DND-41 (cell line): ENCODE measurements at regions not wholly inside any gene's neighbourhood (a gene's known extent, or its start where the extent isn't known, plus 50 kb on each side); places are given as distances from the start of the nearest gene placed in this dataset.

Experiments
- ATAC-seq: fragments of 200-7000 bp; cut with Tn5 transposase; 3 replicates; pipeline ENCODE4 v1.9.1; 2021; ENCODE audit warnings: low read depth; ENCODE audit not compliant: insufficient read depth
- DNase-seq: peaks from one replicate; pipeline ENCODE4 v3.0.0-alpha.2; 2020
- H2AFZ ChIP-seq: 2 replicates; pipeline ENCODE4 v1.6.0; 2012; ENCODE audit warnings: low read depth, low read length
- H3K27ac ChIP-seq: 2 replicates; pipeline ENCODE4 v1.5.1; 2012; ENCODE audit warnings: low read length, inconsistent platforms
- H3K27me3 ChIP-seq: fragments of 200-600 bp; sonication (generic); 2 replicates; pipeline ENCODE4 v1.6.0; 2012; ENCODE audit warnings: low read length, mild to moderate bottlenecking, inconsistent platforms; ENCODE audit not compliant: insufficient read depth, poor library complexity
- H3K36me3 ChIP-seq: 2 replicates; pipeline ENCODE4 v1.5.1; 2012; ENCODE audit warnings: low read length, inconsistent platforms; ENCODE audit not compliant: insufficient read depth
- H3K4me1 ChIP-seq: 2 replicates; pipeline ENCODE4 v1.5.1; 2012; ENCODE audit warnings: mild to moderate bottlenecking, low read length; ENCODE audit not compliant: insufficient read depth
- H3K4me2 ChIP-seq: 2 replicates; pipeline ENCODE4 v1.6.0; 2012; ENCODE audit warnings: mild to moderate bottlenecking, moderate library complexity, low read length, inconsistent platforms; ENCODE audit not compliant: insufficient read depth
- H3K4me3 ChIP-seq, 2 experiments: fragments of 200-600 bp in 1 of 2; shearing (Covaris generic) in 1 of 2; 2 replicates each; pipeline ENCODE4 v1.5.1; 2012 to 2016; ENCODE audit warnings: inconsistent platforms in 2 of 2, low read length in 2 of 2, mild to moderate bottlenecking in 2 of 2, low read depth in 1 of 2, moderate library complexity in 1 of 2
- H3K79me2 ChIP-seq: 2 replicates; pipeline ENCODE4 v1.6.0; 2012; ENCODE audit warnings: low read length, inconsistent platforms; ENCODE audit not compliant: insufficient read depth
- H3K9ac ChIP-seq: 2 replicates; pipeline ENCODE4 v1.6.0; 2012; ENCODE audit warnings: low read depth, mild to moderate bottlenecking, inconsistent platforms, low read length, moderate library complexity
- H3K9me3 ChIP-seq: 2 replicates; pipeline ENCODE4 v1.5.1; 2012; ENCODE audit warnings: low read length, moderate library complexity, mild to moderate bottlenecking, inconsistent platforms; ENCODE audit not compliant: insufficient read depth, severe bottlenecking
- H4K20me1 ChIP-seq: 2 replicates; pipeline ENCODE4 v1.6.0; 2012; ENCODE audit warnings: low read length; ENCODE audit not compliant: insufficient read depth
- CTCF ChIP-seq: IDR thresholded peaks from 2 replicates; pipeline ENCODE4 v1.5.1; 2012; ENCODE audit warnings: borderline replicate concordance, low read length, moderate library complexity, mild to moderate bottlenecking; ENCODE audit not compliant: poor library complexity, severe bottlenecking; ENCODE audit errors: extremely low read depth
- EZH2 ChIP-seq: IDR thresholded peaks from 3 replicates; pipeline ENCODE4 v1.6.1; 2012; ENCODE audit warnings: borderline replicate concordance, low read depth, mild to moderate bottlenecking, moderate library complexity, low read length, inconsistent platforms; ENCODE audit not compliant: severe bottlenecking

DNA sequence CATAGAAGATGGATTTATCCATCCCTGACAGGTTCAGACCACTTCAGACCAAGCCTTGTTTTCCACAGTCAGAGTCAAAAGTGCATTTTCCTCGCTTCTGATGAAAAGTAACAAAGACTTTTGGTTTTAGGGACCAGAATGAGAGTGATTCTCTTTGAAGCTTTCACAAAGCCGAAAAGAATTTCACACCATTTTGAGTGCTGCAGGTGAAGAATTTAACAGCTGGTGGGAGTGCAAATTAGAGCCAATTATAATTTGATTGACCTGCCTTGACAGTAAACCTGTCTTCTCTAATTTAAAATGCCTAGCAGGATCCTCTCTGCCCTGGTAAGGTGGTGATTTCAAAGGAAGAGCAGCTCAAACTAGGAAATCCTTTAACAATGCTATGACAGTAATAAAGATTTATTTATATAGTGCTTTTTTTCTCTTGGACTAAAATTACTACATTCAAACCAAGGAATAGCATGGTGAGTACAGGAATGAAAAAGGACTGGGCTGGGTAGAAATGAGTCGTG lies 241.6 kb downstream of the HRH4 start:
- Histone ChIP-seq H3K27me3 (no peaks in the 10 kb centered on the region), H3K9me3 (peaks cover 6% of the 10 kb centered on the region), H4K20me1 (no peaks in the 10 kb centered on the region), H3K27ac (no peak overlapping the region), H3K4me3 (no peak overlapping the region), H3K4me1 (no peaks in the 10 kb centered on the region), H3K79me2 (no peaks in the 10 kb centered on the region), H3K9ac (no peak overlapping the region), H2AFZ (no peak overlapping the region), H3K36me3 (no peaks in the 10 kb centered on the region), H3K4me2 (no peak overlapping the region)
- no peak for ATAC-seq
- no peak for TF ChIP-seq CTCF
- no peak for TF ChIP-seq EZH2
- DNase-seq, result no peak

GRCh38 chr18:24703316-24703715 lies 242.9 kb downstream of the HRH4 start:
- Histone ChIP-seq H3K27ac (no peak overlapping the region), H4K20me1 (no peaks in the 10 kb centered on the region), H2AFZ (no peak overlapping the region), H3K36me3 (no peaks in the 10 kb centered on the region), H3K4me3 (no peak overlapping the region), H3K4me1 (no peaks in the 10 kb centered on the region), H3K9me3 (peaks cover 6% of the 10 kb centered on the region), H3K79me2 (no peaks in the 10 kb centered on the region), H3K27me3 (no peaks in the 10 kb centered on the region), H3K9ac (no peak overlapping the region), H3K4me2 (no peak overlapping the region)
- TF ChIP-seq EZH2 (no peak), CTCF (no peak)
- no peak for ATAC-seq
- DNase-seq, result no peak

DNA sequence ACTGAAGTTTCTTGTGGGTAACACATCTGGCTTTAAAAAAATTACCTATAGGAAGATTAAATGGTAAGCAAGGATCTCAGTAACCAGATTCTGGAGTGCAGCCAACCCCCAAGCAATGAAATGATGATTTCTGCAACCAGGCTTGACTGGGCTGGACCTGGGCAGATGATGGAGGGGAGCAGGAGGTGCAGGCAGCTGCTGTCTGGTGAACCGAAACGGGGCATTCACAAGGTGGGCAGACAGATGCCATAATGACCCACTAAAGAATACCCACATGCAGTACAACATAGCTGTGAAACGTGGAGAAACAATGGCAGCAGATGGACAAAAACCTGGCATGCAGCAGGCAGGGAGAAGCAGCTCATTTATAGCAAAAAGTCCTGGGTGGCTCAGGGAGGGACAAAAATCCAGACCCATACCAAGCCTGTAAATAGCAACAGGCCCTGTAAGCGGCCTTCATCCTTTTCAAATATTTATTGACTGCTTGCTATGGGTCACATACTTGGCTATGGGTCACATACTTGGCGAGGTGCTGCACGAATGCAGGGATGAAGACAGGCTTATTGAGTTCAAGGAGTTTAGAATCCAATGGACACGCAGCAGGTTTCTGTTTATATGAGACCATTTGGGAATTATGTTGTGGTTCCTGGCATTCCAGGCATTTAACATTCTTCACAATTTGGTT lies 244.7 kb downstream of the HRH4 start:
- Histone ChIP-seq H3K9ac (no peak overlapping the region), H3K79me2 (no peaks in the 10 kb centered on the region), H3K4me3 (no peak overlapping the region), H3K27ac (no peak overlapping the region), H2AFZ (no peak overlapping the region), H3K27me3 (no peaks in the 10 kb centered on the region), H3K9me3 (peaks cover 6% of the 10 kb centered on the region), H3K36me3 (no peaks in the 10 kb centered on the region), H3K4me1 (no peaks in the 10 kb centered on the region), H4K20me1 (no peaks in the 10 kb centered on the region), H3K4me2 (no peak overlapping the region)
- ATAC-seq (no peak), DNase-seq (no peak)
- no peak for TF ChIP-seq EZH2
- TF ChIP-seq CTCF, result no peak
